Esophagus squamous epithelium (tissue), 5 donors: ENCODE measurements at regions not wholly inside any gene's neighbourhood (a gene's known extent, or its start where the extent isn't known, plus 50 kb on each side); places are given as distances from the start of the nearest gene placed in this dataset.
A peak's percentile ranks its signal among the peaks of the same experiment; 100 is the strongest.

Experiments used
- DNase-seq: peaks from one replicate; lab custom pipeline; 2025; lab: John Stamatoyannopoulos, UW
- H3K27ac ChIP-seq, 4 donors: fragments of 200-600 bp; sonication (generic); one replicate each; pipeline ENCODE4 v1.5.1; 2016 to 2019; ENCODE audit warnings: mild to moderate bottlenecking in 1 of 4
- H3K27me3 ChIP-seq, 4 donors: fragments of 200-600 bp; sonication (generic); 1 replicate in 3 of 4; 2 replicates in 1 of 4; pipeline versions ENCODE4 v1.5.1 to v1.6.0; 2017 to 2021; ENCODE audit warnings: antibody characterized with exemption in 1 of 4
- H3K36me3 ChIP-seq, 3 donors: fragments of 200-600 bp; sonication (generic); one replicate each; pipeline ENCODE4 v1.5.1; 2016 to 2019
- H3K4me1 ChIP-seq, 3 donors: fragments of 200-600 bp; sonication (generic); one replicate each; pipeline ENCODE4 v1.5.1; 2017 to 2019
- H3K4me3 ChIP-seq, 4 donors: fragments of 200-600 bp; sonication (generic); 1 replicate in 3 of 4; 2 replicates in 1 of 4; pipeline ENCODE4 v1.5.1; 2016 to 2019; ENCODE audit warnings: mild to moderate bottlenecking in 2 of 4, moderate library complexity in 1 of 4
- H3K9me3 ChIP-seq, 3 donors: fragments of 200-600 bp; sonication (generic); one replicate each; pipeline ENCODE4 v1.5.1; 2016 to 2019
- CTCF ChIP-seq, 6 experiments: fragments of 450-650 bp in 4 of 6; fragments of 200-600 bp in 2 of 6; sonication (generic) in 2 of 6; IDR thresholded peaks; one replicate each; pipeline ENCODE4 v1.5.1; 2016 to 2019; ENCODE audit warnings: antibody characterized with exemption in 6 of 6, mild to moderate bottlenecking in 4 of 6, moderate library complexity in 4 of 6
- POLR2A ChIP-seq, 4 donors: fragments of 450-650 bp; IDR thresholded peaks; one replicate each; pipeline ENCODE4 v1.6.1; 2017; ENCODE audit warnings: antibody characterized with exemption in 4 of 4, mild to moderate bottlenecking in 4 of 4, moderate library complexity in 3 of 4
- WGBS, 2 donors: methylation state at CpG; one replicate each; pipeline ENCODE4 v1.1.5; 2018; 5-methylcytosine and 5-hydroxymethylcytosine counted together
- intact Hi-C: fragments of 100-400 bp; cut with DNase I; formaldehyde crosslinking; loops from one replicate; pipeline ENCODE4 v1.15.0; 2022
- donor health status: DM: yes; HTN: yes; CAD: no.

DNA sequence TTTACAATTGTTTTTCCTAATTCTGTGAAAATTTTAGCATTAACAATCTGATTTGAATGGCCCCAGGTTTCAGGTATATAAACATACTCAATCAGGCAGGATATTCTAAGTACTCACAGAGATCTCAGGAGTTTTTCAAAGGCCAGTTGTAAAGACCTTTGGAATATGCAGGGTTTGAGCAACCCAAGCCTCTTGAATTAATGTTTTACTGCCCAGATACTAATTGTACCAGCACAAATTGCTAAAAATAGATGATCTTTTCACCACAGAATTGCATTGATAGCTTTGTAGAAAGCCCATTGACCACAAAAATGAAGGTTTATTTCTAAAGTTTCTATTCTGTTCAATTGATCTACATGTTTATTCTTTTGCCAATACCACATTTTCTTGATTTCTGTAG, 186.5 kb downstream of the OSTF1 start:
- H3K36me3 ChIP-seq: no peaks in the 10 kb centered on the region
- no peak overlapping the region for H3K4me3 ChIP-seq
- no peaks in the 10 kb centered on the region for H3K27me3 ChIP-seq
- intact Hi-C loops: no loop called here
- no peaks in the 10 kb centered on the region for H3K4me1 ChIP-seq
- peaks cover 0 to 15% (median 0%) of the 10 kb centered on the region in 3 donors for H3K9me3 ChIP-seq
- TF ChIP-seq POLR2A (IDR thresholded peaks at IDR 0.05): no peak
- no peak for TF ChIP-seq CTCF (IDR thresholded peaks at IDR 0.05)
- no peak overlapping the region for H3K27ac ChIP-seq
- no peak for DNase-seq

- WGBS, 2 donors: 86 to 96% methylated on average over 1 of the region's 1 CpG
- no peaks in the 10 kb centered on the region for H3K27me3 ChIP-seq
- intact Hi-C loops: no loop called here
- no peaks in the 10 kb centered on the region for H3K4me1 ChIP-seq
- no peak overlapping the region for H3K4me3 ChIP-seq
- peaks cover 0 to 8% (median 0%) of the 10 kb centered on the region in 3 donors for H3K9me3 ChIP-seq
- H3K27ac ChIP-seq: no peak overlapping the region
- no peak for DNase-seq
- no peak for TF ChIP-seq CTCF (IDR thresholded peaks at IDR 0.05)
- TF ChIP-seq POLR2A (IDR thresholded peaks at IDR 0.05): no peak
- no peaks in the 10 kb centered on the region for H3K36me3 ChIP-seq
Measured at GRCh38 chr9:75282047-75282446, 193.7 kb downstream of the OSTF1 start.

DNA sequence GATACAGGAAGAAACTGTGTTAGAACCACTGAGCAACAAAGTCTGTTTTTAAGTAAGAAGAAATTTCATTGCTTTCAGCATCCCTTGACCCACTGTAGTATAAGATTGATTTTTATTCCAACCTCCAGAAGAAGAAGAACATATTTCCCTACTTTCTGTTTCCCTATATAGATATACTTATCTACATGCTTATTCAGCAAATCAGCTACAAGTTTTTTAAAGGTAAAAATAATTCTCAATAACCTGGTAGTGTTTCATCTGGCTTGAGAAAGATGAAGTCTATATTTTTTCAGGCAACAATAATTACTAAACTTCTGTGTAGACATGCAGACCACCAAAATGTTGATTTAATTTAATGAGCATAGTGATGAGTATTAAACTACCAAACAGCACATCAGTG, 201.0 kb downstream of the OSTF1 start:
- DNase-seq: no peak
- Histone ChIP-seq H3K4me3 (no peak overlapping the region), H3K27me3 (no peaks in the 10 kb centered on the region), H3K9me3 (peaks cover 0 to 6% (median 0%) of the 10 kb centered on the region in 3 donors), H3K27ac (no peak overlapping the region), H3K36me3 (no peaks in the 10 kb centered on the region), H3K4me1 (no peaks in the 10 kb centered on the region)
- intact Hi-C loops: no loop called here
- TF ChIP-seq CTCF (IDR thresholded peaks at IDR 0.05) (no peak), POLR2A (IDR thresholded peaks at IDR 0.05) (no peak)

DNA sequence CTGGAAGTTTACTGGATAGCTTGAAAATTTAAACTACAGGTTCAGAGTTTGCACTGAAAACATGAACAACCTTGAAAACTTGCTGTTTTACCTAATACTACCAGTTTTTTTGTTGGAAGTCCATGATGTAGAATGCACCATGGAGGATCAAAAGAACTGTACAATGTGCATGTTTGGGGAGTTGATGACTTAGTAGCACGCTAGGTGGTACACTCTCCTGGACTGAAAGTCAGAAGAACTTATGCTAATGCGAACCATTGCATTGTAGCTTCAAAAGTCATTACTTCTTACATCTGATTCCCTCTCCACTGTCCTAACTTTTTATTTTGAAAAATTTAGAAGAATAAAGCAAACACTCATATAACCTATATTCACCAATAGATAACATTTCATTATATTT, 211.0 kb downstream of the OSTF1 start:
- Histone ChIP-seq H3K36me3 (no peaks in the 10 kb centered on the region), H3K4me3 (no peak overlapping the region), H3K27ac (no peak overlapping the region), H3K9me3 (no peaks in the 10 kb centered on the region), H3K4me1 (no peaks in the 10 kb centered on the region), H3K27me3 (no peaks in the 10 kb centered on the region)
- intact Hi-C loops: no loop called here
- DNase-seq: no peak
- no peak for TF ChIP-seq CTCF (IDR thresholded peaks at IDR 0.05)
- no peak for TF ChIP-seq POLR2A (IDR thresholded peaks at IDR 0.05)
- WGBS, 2 donors: 71 to 82% methylated on average over 2 of the region's 2 CpGs

DNA sequence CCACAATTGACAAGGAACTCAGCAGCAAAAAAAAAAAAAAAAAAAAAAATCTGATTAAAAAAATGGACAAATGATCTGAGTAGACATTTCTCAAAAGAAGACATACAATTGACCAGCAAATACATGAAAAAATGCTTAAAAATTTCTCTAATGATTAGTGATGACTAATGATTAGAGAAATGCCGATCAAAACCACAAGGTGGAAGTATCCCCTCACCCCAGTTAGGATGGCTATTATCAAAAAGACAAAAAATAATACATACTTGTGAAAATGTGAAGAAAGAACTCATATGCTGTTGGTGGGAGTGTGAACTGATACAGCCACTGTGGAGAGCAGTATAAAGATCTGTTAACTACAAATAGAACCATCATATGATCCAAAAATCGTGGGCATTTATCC, 245.3 kb downstream of the OSTF1 start:
- no peak overlapping the region for H3K27ac ChIP-seq
- 58 to 65% methylated on average over 2 of the region's 2 CpGs for WGBS, 2 donors
- H3K9me3 ChIP-seq: no peaks in the 10 kb centered on the region
- H3K36me3 ChIP-seq: no peaks in the 10 kb centered on the region
- H3K4me3 ChIP-seq: no peak overlapping the region
- TF ChIP-seq POLR2A (IDR thresholded peaks at IDR 0.05) (no peak), CTCF (IDR thresholded peaks at IDR 0.05) (peak in 2 of 6 experiments; percentile 10 to 17)
- no peaks in the 10 kb centered on the region for H3K4me1 ChIP-seq
- no peak for DNase-seq
- intact Hi-C loops: no loop called here
- no peaks in the 10 kb centered on the region for H3K27me3 ChIP-seq
